HG03064 (cell line): ENCODE measurements at regions not wholly inside any gene's neighbourhood (a gene's known extent, or its start where the extent isn't known, plus 50 kb on each side); places are given as distances from the start of the nearest gene placed in this dataset.
"Not testable (repeated sequence)": the region's sequence is repeated elsewhere in the genome, so short reads cannot be mapped to it uniquely, and the experiment has no call there.

Experiments
- ATAC-seq: cut with Tn5 transposase; IDR thresholded peaks from one replicate; pipeline ENCODE4 v1.9.1; 2021; ENCODE audit warnings: low read depth; ENCODE audit not compliant: unreplicated experiment

DNA sequence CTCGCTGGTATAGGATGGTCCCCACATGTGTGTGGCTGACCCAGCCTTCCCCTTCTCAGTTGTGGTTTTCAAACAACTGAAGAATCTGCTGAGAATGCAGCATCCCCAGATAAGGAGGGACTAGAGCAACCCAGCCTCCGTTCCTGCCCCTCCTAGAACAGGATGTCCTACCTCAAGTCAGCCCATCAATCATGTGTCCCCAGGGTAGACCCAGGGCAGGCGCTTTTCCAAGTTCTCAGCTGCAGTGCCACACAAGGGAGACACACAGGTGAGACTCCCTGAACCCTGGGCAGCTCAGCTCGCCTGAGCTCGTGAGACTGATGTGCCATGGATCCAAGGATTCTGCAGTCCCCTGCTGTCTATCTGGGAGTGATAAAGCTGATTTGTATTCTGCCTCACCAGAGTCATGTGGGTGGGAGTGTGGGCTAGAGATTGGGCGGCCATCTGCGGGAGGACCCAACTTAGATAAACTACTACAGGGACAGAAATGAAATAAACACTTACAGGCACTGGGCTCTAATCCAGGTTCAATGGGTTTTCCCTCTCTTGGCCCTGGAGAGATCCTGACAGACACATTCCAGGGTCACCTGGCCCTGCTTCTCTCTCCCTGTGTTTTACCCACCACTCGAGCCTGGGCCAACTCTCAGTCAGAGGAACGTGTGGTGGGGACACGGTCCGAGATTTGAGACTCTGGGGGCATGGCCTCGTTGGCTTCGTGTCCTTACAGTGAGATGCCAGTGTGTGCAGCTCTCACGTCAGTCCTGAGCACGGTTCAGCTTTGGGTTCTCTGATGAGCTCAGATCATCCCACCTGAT lies 303.5 kb upstream of the SFSWAP start:
- ATAC-seq = no peak

DNA sequence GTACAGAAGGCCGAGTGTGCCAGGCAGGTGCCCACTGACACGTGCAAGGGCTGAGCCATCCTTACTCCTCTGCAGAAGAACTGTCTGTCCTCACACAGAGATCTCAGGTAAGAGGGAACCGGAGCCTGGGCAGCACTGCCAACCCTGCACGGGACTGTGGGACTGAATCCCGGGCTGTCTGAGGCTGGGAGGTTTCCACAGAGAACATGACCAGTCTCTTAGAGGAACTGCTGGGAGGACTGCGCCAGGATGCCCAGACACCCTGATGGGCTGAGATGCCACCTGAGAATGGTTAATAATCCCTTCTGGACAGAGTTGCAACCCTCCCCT lies 302.9 kb upstream of the SFSWAP start:
- no peak for ATAC-seq

DNA sequence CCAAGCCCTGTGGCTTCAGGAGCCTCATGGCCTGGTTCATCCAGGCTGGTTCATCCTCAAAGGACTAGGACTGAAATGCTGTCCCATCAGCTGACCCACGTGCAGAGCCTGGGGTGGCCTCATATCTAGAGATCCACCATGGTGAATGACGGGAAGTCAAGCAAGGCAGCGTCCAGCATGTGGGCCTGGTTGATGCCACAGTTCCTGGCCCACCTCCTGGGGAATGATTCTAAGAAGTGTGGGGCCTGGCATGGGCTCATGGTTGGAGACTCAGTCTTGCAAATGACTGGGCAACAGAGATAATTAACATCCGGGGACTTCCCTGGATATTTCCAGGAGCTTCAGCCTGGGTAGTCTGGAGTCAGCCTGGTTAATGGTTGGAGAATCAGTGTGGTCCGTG lies 302.4 kb upstream of the SFSWAP start:
- ATAC-seq = no peak

DNA sequence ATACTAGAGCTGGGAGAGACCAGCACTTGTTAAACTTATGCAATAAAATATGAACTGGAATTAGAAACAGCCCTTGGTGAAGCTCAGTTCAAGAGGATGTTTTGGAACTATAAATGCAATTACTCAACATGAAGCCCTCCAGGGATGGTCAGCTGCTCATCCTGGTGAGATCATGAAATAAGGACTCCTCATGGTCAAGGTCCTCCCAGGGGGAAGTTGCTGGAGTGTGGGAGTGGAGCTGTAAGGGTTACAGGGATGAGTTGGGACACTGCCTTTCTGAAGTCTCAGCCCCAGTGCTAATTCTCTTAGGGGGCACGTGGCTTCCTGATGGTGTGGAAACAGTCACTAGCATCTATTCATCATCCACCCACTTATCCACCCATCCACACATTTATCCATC lies 301.7 kb upstream of the SFSWAP start:
- no peak for ATAC-seq

DNA sequence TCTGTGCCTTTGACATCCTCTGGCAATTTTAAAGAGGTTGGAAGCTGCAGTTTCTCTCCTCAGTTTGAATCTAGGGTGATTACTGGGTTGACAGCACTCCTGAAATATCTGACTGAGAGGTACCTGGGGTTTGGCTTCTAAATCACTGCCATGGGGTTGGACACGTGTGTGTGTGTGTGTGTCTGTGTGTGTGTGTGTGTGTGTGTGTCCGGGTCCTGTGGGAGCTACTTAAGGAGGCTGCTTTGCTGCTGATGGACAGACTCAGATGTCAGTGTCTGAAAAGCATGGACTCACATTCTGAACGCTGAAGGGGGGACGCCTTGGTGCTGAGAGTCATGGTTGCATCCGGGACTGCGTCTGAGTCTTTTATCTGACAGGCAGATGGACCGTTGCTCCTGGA lies 299.1 kb upstream of the SFSWAP start:
- ATAC-seq = not testable (repeated sequence)

DNA sequence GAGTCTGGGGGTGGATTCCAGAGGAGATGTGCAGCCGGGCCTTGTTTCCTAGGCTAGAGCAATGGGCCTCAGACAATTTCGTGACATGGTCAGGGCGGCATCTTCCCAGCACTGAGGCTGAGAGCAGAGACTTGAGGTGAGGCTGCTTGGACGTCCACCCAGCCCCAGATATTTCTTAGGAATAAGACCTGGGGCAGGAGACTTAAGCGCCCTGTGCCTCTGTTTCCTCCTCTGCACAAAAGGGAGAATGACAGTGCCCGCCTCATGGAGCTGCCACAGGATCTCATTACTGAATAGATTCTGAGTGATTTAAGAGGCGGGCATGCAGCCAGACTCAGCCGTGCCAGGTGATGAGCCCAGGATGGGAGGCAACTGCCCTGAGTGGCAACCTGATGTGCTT lies 297.9 kb upstream of the SFSWAP start:
- no peak for ATAC-seq

DNA sequence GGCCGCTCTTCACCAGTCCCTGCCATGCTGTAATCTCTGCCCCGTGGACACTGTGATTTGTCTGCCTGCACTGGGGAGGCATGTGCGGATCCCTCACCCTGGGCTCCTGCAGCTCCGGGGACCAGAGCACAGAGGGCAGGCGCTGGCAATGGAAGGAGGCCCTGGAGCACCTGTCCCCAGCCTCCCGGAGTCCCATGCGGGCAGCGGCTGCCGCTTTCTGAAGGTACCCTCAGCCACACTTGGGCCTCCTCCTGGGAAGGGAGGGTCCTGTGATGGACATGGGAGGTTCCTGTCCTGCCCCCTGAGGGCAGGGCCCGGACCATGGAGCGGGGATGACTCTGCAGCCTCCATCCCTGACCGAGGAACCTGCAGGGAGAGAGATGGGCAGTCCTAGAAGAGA lies 297.4 kb upstream of the SFSWAP start:
- no peak for ATAC-seq

DNA sequence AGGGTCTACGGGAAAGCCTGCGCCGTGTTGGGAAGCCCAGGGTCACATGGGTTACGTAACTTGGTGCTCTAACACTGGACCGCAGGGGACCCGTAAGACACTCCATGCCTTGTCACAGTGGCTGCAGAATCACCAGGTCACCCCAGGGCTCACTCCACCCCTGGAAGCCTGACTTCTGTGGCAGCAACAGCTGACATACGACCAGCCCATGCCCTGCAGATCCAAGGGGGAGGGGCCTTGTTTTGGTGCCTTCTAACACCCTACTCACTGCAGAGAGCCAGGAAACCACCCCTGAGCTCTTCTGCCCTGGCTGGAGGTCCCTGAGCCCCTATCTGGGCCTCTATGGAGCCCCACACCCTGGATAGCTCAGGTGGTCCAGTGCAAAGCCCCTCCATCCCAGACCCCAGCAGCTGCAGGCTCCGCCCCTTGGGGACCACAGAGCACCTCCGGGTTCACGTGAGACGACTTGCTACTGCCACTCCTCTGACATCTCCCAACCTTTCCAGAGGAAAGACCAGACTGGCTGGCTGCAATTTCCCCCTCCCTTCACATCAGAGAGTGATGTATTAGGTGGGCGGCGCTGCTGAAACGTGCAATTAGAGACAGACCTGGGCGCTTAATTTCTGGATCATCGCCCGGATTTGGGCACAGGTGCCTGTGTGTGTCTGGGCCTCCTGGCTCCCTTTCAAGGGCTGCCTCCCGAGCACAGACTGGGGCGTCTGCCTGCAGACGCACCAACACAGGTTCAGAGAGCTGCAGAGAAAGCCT lies 296.6 kb upstream of the SFSWAP start:
- ATAC-seq = not testable (repeated sequence)

DNA sequence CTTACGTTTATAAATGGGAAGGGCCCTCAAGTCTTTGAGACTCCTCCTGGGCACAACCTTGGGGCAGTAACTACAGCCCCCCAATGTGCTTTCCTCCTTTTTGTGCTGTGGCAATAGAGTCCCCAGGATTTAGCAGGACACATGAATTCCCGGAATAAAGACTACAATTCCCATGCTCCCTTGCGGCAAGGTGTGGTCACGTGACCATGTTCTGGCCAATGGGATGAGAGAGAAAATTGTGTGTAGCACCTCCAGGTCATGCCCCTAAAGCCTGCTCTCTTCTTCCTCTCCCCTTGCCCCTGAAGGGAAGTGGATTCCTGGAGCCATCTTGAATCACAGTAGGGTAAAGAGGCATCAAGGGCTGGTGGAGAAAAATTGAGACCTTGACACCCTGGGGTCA lies 295.1 kb upstream of the SFSWAP start:
- ATAC-seq = no peak

DNA sequence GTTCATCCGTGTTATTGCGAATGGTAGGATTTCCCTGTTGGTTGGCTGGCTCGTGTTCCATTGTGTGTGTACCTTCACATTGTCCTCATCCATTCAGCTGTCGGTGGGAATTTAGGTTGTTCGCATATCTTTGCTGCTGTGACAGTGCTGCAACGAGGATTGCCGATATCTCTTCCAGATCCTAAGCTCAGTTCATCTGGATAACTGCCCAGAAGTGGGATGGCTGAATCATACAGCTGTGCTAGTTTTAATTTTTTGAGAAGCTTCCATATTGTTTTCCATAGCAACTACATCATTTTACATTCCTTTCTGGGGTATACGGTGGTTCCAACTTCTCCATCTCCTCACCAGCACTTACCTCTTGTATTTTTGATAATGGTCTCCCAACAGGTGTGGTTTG lies 292.8 kb upstream of the SFSWAP start:
- ATAC-seq = no peak

DNA sequence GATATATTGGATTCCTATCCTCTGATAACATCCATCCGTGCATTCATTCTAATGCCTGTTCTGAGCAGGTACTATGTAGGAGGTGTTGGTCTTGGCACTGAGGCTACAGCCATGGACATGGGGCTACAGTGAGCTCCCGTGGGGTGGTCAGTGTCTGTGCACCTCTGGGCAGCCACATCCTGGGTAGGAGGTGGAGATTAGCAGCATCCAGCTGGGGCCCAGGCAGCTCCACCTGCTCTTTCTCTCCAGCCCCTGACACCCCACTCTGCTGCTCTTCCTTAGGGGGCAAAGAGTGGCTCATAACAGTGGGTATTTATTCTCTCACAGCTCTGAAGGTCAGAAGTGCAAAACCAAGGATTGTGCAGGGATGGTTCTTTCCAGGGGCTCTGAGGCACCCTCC lies 292.0 kb upstream of the SFSWAP start:
- no peak for ATAC-seq

DNA sequence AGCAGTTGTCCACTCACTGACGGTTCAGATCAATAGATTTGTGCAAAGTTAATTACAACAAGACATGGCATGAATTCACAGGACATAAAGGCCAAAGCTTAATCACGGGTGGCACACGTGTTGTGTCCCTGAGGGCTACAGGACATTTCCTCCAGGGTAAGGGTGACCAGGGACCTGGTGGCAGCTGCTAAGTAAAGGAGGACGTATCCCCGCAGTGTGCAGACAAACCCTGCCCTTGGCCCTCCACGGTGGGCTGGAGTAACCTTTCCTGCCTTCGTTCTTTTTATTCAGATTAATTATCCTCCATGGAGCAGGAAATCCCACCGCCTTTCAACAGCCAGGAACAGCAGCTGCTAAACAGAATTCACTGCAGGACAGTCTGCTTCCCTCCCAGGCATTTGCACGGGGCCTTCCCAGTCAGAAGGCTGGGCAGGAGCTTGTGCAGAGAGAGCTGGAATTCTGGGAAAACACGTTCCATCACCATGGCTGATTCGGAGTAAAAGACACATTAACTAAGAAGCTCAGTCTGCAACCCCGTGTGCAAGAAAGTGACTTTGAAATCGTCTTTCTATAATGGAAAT lies 289.9 kb upstream of the SFSWAP start:
- no peak for ATAC-seq

DNA sequence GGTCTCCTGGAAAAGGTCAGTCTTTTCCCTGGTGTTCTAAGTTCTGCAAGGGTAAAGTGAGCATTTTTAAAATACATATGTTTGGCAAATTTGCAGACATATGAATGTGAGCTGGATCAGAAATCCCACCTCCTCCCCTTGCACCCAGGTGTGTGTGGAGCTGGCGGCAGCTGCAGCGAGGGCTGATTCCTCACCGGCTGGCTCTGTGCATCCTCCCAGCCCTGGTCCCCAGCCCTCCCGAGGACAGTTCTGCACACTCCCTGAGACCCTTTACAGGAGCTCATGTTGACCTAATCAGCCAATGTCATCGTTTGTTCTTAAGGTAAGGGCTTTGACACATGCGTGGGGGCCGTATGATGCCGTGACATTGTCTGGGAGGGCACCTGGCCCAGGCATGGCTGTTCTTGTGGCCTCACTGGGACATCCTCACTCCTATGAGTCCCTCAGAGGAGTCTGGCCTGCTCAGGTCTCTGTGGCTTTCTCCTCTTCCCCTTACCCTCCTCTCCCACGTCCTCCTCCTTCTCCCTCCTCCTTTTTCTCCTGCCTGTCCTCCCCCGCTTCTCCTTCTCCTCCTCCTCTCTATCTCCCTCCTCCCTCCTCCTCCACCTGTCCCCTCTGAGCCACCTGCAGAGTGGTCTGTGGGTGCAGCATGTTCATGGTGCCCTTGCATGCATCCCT lies 289.2 kb upstream of the SFSWAP start:
- ATAC-seq = no peak

DNA sequence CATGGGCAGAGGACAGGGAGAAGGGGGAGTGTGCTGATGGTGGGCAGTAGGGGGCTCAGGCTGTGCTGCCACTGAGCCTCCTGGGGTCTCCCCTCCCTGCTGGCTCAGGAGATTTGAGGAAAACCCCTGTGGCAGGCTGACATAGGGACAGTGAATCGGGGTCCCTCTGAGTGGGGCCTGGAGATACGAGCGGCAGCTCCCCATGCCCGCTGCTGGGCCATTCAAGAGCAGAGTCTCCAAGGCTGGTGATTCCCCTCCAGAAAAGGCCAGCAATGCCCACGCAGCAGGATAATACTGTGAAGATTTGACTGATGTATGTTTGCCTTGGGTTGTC lies 288.7 kb upstream of the SFSWAP start:
- ATAC-seq = no peak

DNA sequence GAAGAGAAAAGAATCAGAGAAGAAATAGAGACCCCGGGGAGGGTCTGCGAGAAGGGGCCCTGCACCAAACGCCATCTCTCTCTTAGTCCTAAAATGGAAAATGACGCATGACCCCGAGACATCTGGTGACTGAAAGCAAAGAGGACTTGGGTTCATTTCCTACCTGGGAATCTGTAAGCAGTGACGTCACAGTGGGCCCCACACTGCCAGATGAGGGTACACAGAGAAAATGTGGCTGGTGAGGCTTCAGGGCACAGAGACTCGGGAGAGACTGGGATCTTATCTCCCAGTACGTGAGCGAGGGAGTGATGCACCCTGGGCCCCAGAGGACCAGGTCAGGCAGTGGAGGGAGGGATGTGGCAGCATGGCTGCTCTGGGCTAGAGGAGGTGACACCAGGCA lies 288.1 kb upstream of the SFSWAP start:
- no peak for ATAC-seq

DNA sequence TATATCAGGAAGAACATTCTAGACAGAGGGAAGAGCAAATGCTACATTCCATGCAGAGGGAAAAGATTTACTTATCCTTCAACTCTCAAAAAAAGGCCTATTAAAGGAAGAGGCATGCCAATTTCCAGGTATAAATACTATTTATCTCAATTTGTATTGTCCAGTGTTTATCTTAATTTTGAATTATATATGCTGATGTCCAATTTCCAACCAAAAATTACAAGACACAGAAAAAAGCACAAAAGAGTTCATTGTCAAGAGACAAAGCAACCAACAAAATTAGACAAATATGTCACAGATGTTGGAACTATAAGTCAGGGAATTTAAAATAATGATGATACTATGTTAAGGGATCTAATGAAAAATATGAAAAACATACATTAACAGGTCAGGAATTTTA lies 286.6 kb upstream of the SFSWAP start:
- no peak for ATAC-seq

DNA sequence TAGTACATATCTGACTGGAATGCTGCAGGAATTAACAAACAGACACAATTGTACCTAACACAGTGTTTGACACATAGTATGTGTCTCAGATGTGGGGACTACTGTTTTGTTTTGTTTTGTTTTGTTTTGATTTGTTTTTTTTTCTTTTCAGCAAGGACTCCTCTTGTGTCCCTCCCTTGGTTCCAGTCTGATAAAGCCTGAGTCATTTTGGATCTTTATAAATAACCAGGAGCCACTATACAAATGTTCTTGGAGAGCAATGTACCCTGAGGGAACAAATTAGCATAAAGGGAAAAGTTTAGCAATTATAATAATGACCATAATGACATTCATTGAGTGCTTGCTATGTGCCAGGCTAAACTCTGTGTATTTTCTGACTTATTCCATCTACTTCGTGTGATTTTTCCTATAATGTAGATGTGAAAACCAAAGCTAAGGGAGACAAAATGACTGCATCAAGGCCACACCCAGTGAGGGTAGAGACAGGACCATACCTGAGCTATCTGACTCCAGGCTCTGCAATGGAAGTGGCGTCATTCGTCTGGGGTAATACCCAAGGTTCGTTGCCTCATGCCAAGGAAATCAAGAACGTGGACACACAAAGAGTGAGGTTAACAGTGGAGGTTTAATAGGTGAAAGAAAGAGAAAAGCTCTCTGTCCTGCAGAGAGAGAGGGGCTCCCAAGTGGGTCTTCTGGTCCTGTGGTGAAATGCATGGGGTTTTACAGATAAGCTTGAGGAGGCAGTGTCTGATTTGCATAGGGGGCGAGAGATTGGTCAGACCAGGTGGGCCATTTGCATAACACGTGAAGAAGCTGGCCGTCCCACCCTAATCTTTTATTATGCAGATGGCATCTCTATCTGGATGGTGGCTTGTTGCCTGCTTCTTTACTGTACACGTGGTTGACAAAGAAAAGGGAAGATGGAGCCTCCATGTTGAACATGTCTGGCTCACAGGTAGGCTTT lies 285.5 kb upstream of the SFSWAP start:
- no peak for ATAC-seq

DNA sequence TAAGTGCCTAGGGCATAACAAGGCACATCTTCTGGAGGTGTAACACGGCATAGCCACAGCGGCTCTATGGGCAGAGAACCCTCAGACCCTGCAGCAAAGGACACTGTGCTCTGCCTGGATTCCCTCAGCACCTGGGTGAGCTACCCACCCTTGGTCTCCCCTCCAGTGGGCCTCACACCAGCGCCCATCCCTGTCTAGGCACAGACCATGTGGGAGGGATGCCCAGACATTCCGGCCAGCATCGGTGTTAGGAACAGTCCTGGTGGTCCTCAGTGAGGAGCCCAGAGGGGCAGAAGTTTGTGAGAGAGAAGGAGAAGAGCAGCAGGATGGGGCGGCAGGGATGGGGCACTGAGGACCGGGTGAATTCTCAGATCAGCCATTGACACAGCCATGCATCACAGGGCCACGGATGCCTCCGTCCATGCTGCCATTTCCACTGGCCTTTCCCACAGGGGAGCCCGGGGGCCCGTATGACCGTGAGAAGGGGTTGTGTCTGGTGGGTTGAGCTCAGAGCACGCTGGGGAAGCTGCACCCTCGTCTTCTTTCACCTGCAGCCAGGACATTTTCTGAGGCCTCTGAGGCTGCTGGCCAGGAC lies 282.7 kb upstream of the SFSWAP start:
- ATAC-seq = no peak

DNA sequence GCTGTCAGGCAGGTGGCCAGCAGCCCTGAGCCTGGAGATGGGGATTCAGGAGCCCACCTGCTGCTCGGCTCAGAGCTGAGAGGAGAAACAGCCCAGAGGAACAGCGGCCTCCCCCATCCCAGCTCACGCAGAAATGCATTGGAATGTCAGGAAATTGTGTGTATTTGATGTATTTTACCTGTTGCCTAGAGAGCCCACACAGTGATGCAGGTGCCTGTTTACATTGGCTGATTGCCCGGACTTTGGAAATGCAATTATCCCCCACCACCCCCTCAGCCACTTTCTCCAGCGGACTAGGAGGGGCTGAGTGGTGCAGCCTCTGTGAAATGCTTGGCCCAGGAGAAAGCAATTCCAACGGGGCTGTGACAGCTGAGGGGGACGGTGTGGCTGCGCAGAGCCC lies 281.7 kb upstream of the SFSWAP start:
- not testable (repeated sequence) for ATAC-seq

DNA sequence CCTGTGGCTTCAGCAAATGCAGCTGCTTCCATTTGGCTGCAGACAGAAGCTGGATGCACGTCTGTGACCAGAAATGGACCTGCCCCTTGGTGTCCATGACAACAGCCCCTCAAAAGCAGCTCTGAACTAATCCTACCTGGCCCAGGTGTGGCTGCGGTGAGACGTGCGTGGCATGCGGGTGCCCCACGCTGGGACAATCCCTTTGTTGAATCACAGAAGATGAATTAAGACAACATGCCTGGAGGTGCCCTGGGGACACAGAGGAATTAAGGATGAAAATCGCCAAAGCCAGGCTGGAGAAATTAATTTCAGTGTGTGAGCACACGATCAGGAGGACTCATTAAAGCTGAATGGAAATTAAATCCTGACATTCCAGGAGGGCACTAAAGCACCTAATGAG lies 281.2 kb upstream of the SFSWAP start:
- not testable (repeated sequence) for ATAC-seq
